Thymus (tissue), 11 donors: ENCODE measurements at regions not wholly inside any gene's neighbourhood (a gene's known extent, or its start where the extent isn't known, plus 50 kb on each side); places are given as distances from the start of the nearest gene placed in this dataset.
"Not testable (repeated sequence)": the region's sequence is repeated elsewhere in the genome, so short reads cannot be mapped to it uniquely, and the experiment has no call there.

Experiments
- DNase-seq, 9 donors: peaks; one replicate each; pipeline ENCODE4 v3.0.0-alpha.2; 2013; ENCODE audit warnings: low spot score in 9 of 9, low read depth in 6 of 9, missing footprints in 1 of 9
- H3K27ac ChIP-seq, 2 donors: one replicate each; pipeline ENCODE4 v1.5.1; 2013; ENCODE audit warnings: control low read depth in 1 of 2, low read depth in 1 of 2, low read length in 1 of 2, mild to moderate bottlenecking in 1 of 2, moderate library complexity in 1 of 2
- H3K27me3 ChIP-seq, 2 donors: one replicate each; pipeline ENCODE4 v1.5.1; 2013; ENCODE audit warnings: low read length in 1 of 2; ENCODE audit not compliant: control insufficient read depth in 2 of 2, insufficient read depth in 1 of 2
- H3K36me3 ChIP-seq, 2 donors: one replicate each; pipeline ENCODE4 v1.5.1; 2013; ENCODE audit warnings: low read length in 1 of 2, mild to moderate bottlenecking in 1 of 2, moderate library complexity in 1 of 2; ENCODE audit not compliant: control insufficient read depth in 2 of 2, insufficient read depth in 2 of 2
- H3K4me1 ChIP-seq, 2 donors: one replicate each; pipeline ENCODE4 v1.5.1; 2013; ENCODE audit warnings: low read length in 2 of 2; ENCODE audit not compliant: control insufficient read depth in 2 of 2, insufficient read depth in 2 of 2
- H3K4me3 ChIP-seq, 2 donors: one replicate each; pipeline ENCODE4 v1.5.1; 2013; ENCODE audit warnings: low read length in 2 of 2, control low read depth in 1 of 2, mild to moderate bottlenecking in 1 of 2
- H3K9me3 ChIP-seq, 2 donors: one replicate each; pipeline ENCODE4 v1.5.1; 2013; ENCODE audit warnings: low read length in 1 of 2, mild to moderate bottlenecking in 1 of 2; ENCODE audit not compliant: control insufficient read depth in 2 of 2, insufficient read depth in 1 of 2
- WGBS: extraction: QIAGEN DNeasy Blood & Tissue Kit; methylation state at CpG from one replicate; pipeline ENCODE4 v1.1.7; 2013; 5-methylcytosine and 5-hydroxymethylcytosine counted together
- donor health status: healthy.

DNA sequence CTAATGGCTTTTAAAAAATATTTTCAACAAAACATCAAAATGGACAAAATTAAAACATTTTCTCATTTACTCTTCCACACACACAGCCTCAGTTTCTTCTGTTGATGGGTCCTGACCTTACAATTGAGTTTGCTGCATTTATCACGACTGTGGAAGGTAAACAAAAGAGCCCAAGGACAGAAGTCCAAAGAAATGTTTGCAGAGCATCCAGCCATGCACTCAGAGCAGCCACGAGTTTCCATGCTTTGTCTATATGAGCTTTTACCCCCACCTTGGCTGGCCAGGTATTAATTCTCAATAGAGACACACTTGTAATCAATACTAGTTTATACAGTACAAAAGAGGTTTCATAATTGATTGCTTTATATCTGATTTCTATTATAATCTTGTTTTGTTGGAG lies 85.0 kb upstream of the WDFY3 start:
- DNase-seq = no peak
- Histone ChIP-seq H3K9me3 (no peaks in the 10 kb centered on the region), H3K4me1 (no peaks in the 10 kb centered on the region), H3K27me3 (no peaks in the 10 kb centered on the region), H3K27ac (no peak overlapping the region), H3K36me3 (no peaks in the 10 kb centered on the region), H3K4me3 (no peak overlapping the region)
- WGBS = 58% methylated on average over 2 of the region's 2 CpGs

DNA sequence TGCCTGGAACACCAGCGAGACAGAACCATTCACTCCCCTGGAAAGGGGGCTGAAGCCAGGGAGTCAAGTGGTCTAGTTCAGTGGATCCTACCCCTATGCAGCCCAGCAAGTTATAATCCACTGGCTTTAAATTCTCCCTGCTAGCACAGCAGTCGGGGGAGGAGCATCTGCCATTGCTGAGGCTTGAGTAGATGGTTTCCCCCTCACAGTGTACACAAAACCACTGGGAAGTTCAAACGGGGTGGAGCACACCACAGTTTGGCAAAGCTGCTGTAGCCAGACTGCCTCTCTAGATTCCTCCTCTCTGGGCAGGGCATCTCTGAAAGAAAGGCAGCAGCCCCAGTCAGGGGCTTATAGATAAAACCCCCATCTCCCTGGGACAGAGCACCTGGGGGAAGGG lies 88.4 kb upstream of the WDFY3 start:
- H3K27me3 ChIP-seq, H3K36me3 ChIP-seq, DNase-seq, H3K27ac ChIP-seq, H3K4me3 ChIP-seq, H3K4me1 ChIP-seq, H3K9me3 ChIP-seq: not testable (repeated sequence)
- WGBS = 75% methylated on average over 3 of the region's 3 CpGs

DNA sequence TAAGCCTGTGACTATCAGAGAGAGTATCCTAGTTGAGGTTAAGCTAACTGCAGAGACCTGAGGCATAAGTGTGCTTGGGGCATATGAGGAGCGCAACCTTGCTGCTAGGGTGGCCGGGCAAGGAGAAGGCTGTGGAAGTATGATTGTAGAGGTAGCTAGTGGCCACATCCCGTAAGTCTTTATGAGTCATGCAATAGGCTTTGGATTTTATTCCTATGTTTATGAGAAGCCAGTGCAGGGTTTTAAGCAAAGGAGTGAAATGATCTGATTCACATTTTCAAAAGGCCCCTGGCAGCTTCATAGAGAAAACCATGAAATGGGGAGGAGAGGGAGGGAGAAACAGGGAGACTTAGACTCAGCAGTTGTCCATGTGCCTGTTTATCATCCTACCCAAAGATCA lies 92.1 kb upstream of the WDFY3 start:
- Histone ChIP-seq H3K4me1 (no peaks in the 10 kb centered on the region), H3K36me3 (no peaks in the 10 kb centered on the region), H3K4me3 (no peak overlapping the region), H3K27me3 (no peaks in the 10 kb centered on the region), H3K27ac (no peak overlapping the region), H3K9me3 (no peaks in the 10 kb centered on the region)
- 97% methylated on average over 3 of the region's 3 CpGs for WGBS
- DNase-seq = no peak

DNA sequence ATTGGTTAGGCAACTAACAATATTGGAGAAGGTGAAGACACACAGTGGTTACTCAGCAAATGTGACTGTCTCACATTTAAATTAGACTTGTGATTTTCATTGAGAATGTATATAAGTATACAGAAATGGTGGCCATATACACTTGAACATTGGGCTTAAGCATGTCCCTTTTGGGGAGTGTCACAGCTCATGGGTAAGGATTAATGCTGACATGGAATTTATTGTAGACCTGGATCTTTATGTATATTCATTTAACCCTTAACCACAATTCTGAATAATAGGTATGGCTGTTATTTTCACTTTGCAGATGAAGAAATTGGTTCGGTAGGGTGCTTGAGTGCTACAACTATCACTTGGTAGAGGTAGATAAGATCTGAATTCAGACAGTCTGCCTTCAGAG lies 95.5 kb upstream of the WDFY3 start:
- H3K4me1 ChIP-seq = no peaks in the 10 kb centered on the region
- H3K36me3 ChIP-seq = no peaks in the 10 kb centered on the region
- H3K9me3 ChIP-seq = no peaks in the 10 kb centered on the region
- 95% methylated on average over 1 of the region's 1 CpG for WGBS
- DNase-seq = no peak
- no peak overlapping the region for H3K4me3 ChIP-seq
- H3K27me3 ChIP-seq = no peaks in the 10 kb centered on the region
- no peak overlapping the region for H3K27ac ChIP-seq

DNA sequence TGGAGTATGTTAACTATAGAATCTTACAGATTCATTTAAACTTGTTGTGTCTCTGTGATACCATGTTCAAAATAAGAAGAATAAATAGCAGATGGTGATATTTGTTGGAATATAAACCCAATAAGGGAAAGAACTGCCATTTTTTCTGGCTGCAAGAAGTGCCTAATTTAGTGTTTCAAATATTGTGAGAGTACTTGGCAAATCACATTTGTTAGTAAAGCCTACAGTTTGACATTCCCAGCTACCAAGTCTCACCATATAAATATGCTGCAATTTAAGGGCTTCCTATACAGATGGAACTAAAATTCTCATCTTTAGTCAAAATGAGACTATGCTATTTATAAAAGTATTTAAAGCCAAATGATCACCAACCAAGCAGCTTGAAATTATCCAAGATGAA lies 96.0 kb upstream of the WDFY3 start:
- Histone ChIP-seq H3K9me3 (no peaks in the 10 kb centered on the region), H3K27me3 (no peaks in the 10 kb centered on the region), H3K4me1 (no peaks in the 10 kb centered on the region), H3K36me3 (no peaks in the 10 kb centered on the region), H3K27ac (no peak overlapping the region), H3K4me3 (no peak overlapping the region)
- DNase-seq = no peak

DNA sequence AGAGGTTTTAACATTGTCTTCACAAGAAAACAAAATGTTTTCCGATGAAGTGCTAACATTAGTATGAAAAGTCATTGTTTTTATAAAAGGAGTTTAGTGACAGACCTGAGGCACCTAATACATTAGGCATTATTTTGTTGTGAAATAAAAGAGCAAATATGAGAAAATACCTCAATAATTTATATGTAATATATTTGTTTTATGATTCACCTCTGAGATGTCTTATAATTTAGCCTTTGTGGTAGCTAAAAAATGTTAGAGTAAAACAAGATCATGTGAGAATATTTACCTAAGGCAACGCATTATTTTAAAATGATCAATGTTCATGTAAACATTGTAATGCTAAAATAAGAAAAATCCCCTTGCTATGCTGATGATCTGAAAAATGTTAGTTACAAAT lies 100.9 kb upstream of the WDFY3 start:
- no peak overlapping the region for H3K4me3 ChIP-seq
- no peak for DNase-seq
- WGBS = 96% methylated on average over 2 of the region's 2 CpGs
- no peaks in the 10 kb centered on the region for H3K36me3 ChIP-seq
- H3K27ac ChIP-seq = no peak overlapping the region
- H3K4me1 ChIP-seq = no peaks in the 10 kb centered on the region
- H3K27me3 ChIP-seq = no peaks in the 10 kb centered on the region
- no peaks in the 10 kb centered on the region for H3K9me3 ChIP-seq

DNA sequence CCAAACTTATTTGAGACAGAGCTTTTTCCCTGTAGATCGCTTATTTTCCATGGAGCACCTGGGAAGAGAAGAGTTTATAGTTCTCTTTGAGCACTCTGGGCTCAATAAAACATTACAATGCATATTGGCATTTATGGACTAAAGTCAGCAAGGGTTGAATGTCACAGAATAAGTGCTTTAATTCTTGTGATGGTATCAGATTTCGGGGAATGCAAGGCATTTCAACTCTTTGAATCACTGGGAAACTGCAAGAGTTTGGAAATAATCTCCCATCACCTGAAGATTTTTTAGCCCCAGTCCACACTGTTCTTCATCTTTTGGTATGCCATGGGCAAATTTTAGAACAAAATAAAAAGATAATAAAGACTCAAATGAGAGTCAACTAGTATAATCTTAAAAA lies 111.5 kb upstream of the WDFY3 start:
- WGBS = 88% methylated on average over 2 of the region's 2 CpGs
- H3K4me3 ChIP-seq = no peak overlapping the region
- H3K27ac ChIP-seq = no peak overlapping the region
- DNase-seq = no peak
- H3K27me3 ChIP-seq = no peaks in the 10 kb centered on the region
- no peaks in the 10 kb centered on the region for H3K36me3 ChIP-seq
- no peaks in the 10 kb centered on the region for H3K9me3 ChIP-seq
- H3K4me1 ChIP-seq = no peaks in the 10 kb centered on the region

DNA sequence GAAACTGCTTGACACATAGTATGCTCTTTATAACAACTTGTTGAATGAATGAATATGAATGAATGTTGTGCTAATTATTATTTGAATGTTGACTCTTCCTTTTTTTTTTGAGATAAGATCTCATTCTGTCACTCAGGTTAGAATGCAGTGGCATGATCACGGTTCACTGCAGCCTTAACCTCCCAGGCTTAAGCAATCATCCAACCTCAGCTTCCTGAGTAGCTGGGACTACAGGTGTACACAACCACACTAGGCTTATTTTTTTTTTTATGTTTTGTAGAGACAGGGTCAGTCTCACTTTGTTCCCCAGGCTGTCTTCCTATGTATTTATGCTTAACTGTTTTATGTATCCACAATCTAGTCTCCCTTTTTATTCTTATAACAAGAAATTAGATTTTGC lies 114.7 kb upstream of the WDFY3 start:
- 11% methylated on average over 1 of the region's 1 CpG for WGBS
- H3K4me1 ChIP-seq = no peaks in the 10 kb centered on the region

DNA sequence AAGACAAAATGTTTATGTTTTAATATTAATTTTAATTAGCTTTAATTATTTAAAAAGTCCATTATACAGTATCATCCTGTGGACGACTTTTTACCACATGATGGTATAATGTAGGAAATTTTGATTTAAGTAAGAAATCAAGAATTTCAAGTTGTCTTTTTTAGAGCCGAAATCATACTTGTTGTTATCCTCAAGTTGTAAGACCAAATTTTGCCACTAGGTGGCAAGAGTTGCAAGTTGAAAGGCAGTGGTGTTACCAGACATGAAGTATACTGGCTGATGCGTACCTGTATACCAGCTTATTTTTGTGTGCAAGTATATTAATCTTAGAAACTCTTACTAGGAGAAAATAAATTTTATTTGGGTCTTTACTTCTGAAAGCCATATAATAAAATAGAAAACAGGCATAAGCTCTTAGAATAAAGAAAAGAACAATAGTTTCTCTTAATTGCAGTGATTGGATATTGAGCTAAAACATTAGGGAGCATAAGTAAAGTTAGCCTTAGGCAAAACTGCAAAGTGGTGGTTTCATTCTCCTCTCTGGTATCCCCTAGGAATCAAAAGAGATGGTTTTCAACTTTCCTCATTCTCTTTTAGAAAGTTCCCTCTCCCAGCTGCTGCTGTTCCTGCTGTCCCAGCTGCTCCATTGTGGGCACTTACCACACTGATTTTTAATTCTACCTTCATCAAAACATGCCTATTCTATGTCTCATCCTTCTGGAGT lies 118.0 kb upstream of the WDFY3 start:
- no peak overlapping the region for H3K4me3 ChIP-seq
- no peaks in the 10 kb centered on the region for H3K27me3 ChIP-seq
- H3K9me3 ChIP-seq = peaks cover 0 to 7% of the 10 kb centered on the region in 2 donors
- peak in 8 of 9 donors; percentile 10 to 70 (median 36) for DNase-seq
- 35% methylated on average over 3 of the region's 3 CpGs for WGBS
- no peaks in the 10 kb centered on the region for H3K36me3 ChIP-seq
- H3K27ac ChIP-seq = no peak overlapping the region
- no peaks in the 10 kb centered on the region for H3K4me1 ChIP-seq

More for the DNA sequence above, 114.7 kb upstream of the WDFY3 start:
- no peaks in the 10 kb centered on the region for H3K27me3 ChIP-seq
- H3K9me3 ChIP-seq = no peaks in the 10 kb centered on the region
- H3K4me3 ChIP-seq = no peak overlapping the region
- H3K27ac ChIP-seq = no peak overlapping the region
- DNase-seq = no peak
- H3K36me3 ChIP-seq = no peaks in the 10 kb centered on the region

DNA sequence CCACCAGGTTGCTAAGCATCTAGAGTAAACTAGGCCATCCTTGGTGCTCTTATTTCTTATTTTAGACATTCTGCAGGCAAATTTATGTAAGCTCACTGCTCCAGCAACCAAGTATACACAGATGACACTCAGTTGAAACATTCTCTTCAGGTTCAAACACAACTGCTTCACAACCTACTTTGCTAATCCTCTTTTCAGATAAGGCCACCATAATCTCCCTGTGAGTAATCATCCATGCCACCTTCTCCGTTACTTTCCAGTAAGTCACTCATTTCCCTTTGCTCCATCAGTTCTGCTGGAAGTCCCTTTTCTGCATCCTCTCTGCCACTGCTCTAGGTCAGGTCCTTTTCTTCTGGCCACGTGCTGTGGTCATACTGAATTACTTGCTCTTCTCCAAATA lies 120.2 kb upstream of the WDFY3 start:
- no peak for DNase-seq
- peaks cover 0 to 7% of the 10 kb centered on the region in 2 donors for H3K9me3 ChIP-seq
- H3K27ac ChIP-seq = no peak overlapping the region
- no peaks in the 10 kb centered on the region for H3K36me3 ChIP-seq
- H3K27me3 ChIP-seq = no peaks in the 10 kb centered on the region
- H3K4me3 ChIP-seq = no peak overlapping the region
- WGBS = 93% methylated on average over 2 of the region's 2 CpGs
- no peaks in the 10 kb centered on the region for H3K4me1 ChIP-seq
